ENCODE measurements at regions not wholly inside any gene's neighbourhood (a gene's known extent, or its start where the extent isn't known, plus 50 kb on each side); places are given as distances from the start of the nearest gene placed in this dataset.

GRCh38 chr6:144447472-144447871 is 162.3 kb downstream of the UTRN start:
- DNase-seq, result no peak
- no peak for TF ChIP-seq CTCF (IDR thresholded peaks at IDR 0.05)
- peaks cover 0 to 13% (median 7%) of the 10 kb centered on the region in 4 donors for H3K4me1 ChIP-seq
- H3K4me3 ChIP-seq, result no peak overlapping the region
- H3K9me3 ChIP-seq, result no peaks in the 10 kb centered on the region
- intact Hi-C loops (cut with DNase I; ENCODE audit: low total_unique reads), result no loop called here
- H3K36me3 ChIP-seq, result peaks cover 36 to 63% (median 60%) of the 10 kb centered on the region in 3 donors
- no peaks in the 10 kb centered on the region for H3K27me3 ChIP-seq
- H3K27ac ChIP-seq, result no peak overlapping the region

GRCh38 chr6:144449218-144449617 is 164.1 kb downstream of the UTRN start:
- H3K4me3 ChIP-seq, result no peak overlapping the region
- H3K27me3 ChIP-seq, result no peaks in the 10 kb centered on the region
- intact Hi-C loops (cut with DNase I; ENCODE audit: low total_unique reads), result no loop called here
- peaks cover 35 to 63% (median 57%) of the 10 kb centered on the region in 3 donors for H3K36me3 ChIP-seq
- H3K9me3 ChIP-seq, result no peaks in the 10 kb centered on the region
- no peak overlapping the region for H3K27ac ChIP-seq
- DNase-seq, result no peak
- H3K4me1 ChIP-seq, result peaks cover 0 to 13% (median 7%) of the 10 kb centered on the region in 4 donors
- TF ChIP-seq CTCF (IDR thresholded peaks at IDR 0.05), result no peak

- H3K4me1 ChIP-seq, result peaks cover 0 to 13% (median 7%) of the 10 kb centered on the region in 4 donors
- H3K27ac ChIP-seq, result peak overlapping the region in 1 of 2 donors; percentile 1
- no peaks in the 10 kb centered on the region for H3K27me3 ChIP-seq
- H3K9me3 ChIP-seq, result no peaks in the 10 kb centered on the region
- H3K36me3 ChIP-seq, result peaks cover 27 to 57% (median 56%) of the 10 kb centered on the region in 3 donors
- intact Hi-C loops (cut with DNase I; ENCODE audit: low total_unique reads), result no loop called here
- DNase-seq, result no peak
- no peak for TF ChIP-seq CTCF (IDR thresholded peaks at IDR 0.05)
- H3K4me3 ChIP-seq, result no peak overlapping the region
Measured at GRCh38 chr6:144449911-144450597, 164.9 kb downstream of the UTRN start.

GRCh38 chr6:144460327-144461095 is 175.4 kb downstream of the UTRN start:
- no peaks in the 10 kb centered on the region for H3K4me1 ChIP-seq
- H3K9me3 ChIP-seq, result no peaks in the 10 kb centered on the region
- DNase-seq, result no peak
- peaks cover 56 to 67% (median 63%) of the 10 kb centered on the region in 3 donors for H3K36me3 ChIP-seq
- intact Hi-C loops (cut with DNase I; ENCODE audit: low total_unique reads), result no loop called here
- TF ChIP-seq CTCF (IDR thresholded peaks at IDR 0.05), result no peak
- H3K27ac ChIP-seq, result no peak overlapping the region
- H3K27me3 ChIP-seq, result no peaks in the 10 kb centered on the region
- no peak overlapping the region for H3K4me3 ChIP-seq

- H3K9me3 ChIP-seq, result no peaks in the 10 kb centered on the region
- no peak for DNase-seq
- H3K36me3 ChIP-seq, result peaks cover 52 to 72% (median 67%) of the 10 kb centered on the region in 3 donors
- no peaks in the 10 kb centered on the region for H3K27me3 ChIP-seq
- intact Hi-C loops (cut with DNase I; ENCODE audit: low total_unique reads), result no loop called here
- H3K27ac ChIP-seq, result no peak overlapping the region
- H3K4me3 ChIP-seq, result no peak overlapping the region
- TF ChIP-seq CTCF (IDR thresholded peaks at IDR 0.05), result no peak
- no peaks in the 10 kb centered on the region for H3K4me1 ChIP-seq
Measured at GRCh38 chr6:144462058-144462457, 176.9 kb downstream of the UTRN start.

Measured in tibial artery (tissue), 4 donors.